ENCODE measurements at regions not wholly inside any gene's neighbourhood (a gene's known extent, or its start where the extent isn't known, plus 50 kb on each side); places are given as distances from the start of the nearest gene placed in this dataset.

DNA sequence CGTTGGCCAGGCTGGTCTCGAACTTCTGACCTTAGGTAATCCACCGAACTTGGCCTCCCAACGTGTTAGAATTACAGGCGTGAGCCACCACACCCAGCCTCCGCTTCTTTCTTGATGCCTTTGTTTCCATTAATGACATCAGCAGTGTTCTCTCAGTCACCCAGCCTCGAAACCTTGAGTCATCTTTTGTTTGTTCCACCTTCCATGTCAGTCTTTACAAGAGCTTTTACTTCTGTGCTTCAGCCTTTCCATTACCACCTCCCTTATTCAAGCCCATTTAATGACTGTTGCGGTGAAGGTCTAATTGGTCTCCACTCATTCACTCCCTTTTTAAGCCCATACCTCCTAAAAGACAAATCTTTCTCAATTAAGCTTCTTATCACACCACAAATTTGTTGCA lies 146.6 kb upstream of the ADGRL2 start:
- Histone ChIP-seq H3K9me3 (ENCODE audit: insufficient read depth in 2 of 2, low read depth in 1 of 2, low read length in 1 of 2) (no peaks in the 10 kb centered on the region), H2BK20ac (ENCODE audit: low read length) (peak overlapping the region; percentile 24; the same call in 1 of the 2 replicates)
- FAIRE-seq = no peak

More for the DNA sequence above, 146.6 kb upstream of the ADGRL2 start:
- H4K8ac ChIP-seq (ENCODE audit: extremely low read depth, insufficient read depth, low read length) = no peak overlapping the region
- no peaks in the 10 kb centered on the region for H3K79me1 ChIP-seq (ENCODE audit: low read depth, low read length)
- peak overlapping the region; percentile 26; the same call in 1 of the 2 replicates for H2BK5ac ChIP-seq (ENCODE audit: low read depth, low read length)
- H3K27me3 ChIP-seq (replicated peaks in 1 of 4; ENCODE audit: control insufficient read depth in 3 of 4, extremely low read depth in 1 of 4, insufficient read depth in 3 of 4, low read length in 3 of 4) = no peaks in the 10 kb centered on the region
- H4K91ac ChIP-seq (replicated peaks; ENCODE audit: insufficient read length, low read length) = peak overlapping the region; percentile 68
- no peaks in the 10 kb centered on the region for H4K20me1 ChIP-seq (replicated peaks in 1 of 2; ENCODE audit: control insufficient read depth in 1 of 2, insufficient read depth in 2 of 2, low read length in 2 of 2)
- no peak overlapping the region for H2AFZ ChIP-seq (ENCODE audit: low read length)
- no peak overlapping the region for H3K4me3 ChIP-seq (ENCODE audit: extremely low read depth in 1 of 4, insufficient read depth in 2 of 4, low read depth in 3 of 4, low read length in 4 of 4)
- 91% methylated on average over 6 of the region's 8 CpGs; no CpG with 5 or more reads in 1 of the 2 experiments for WGBS, 2 experiments (ENCODE audit: extremely low coverage in 1 of 2, insufficient coverage in 1 of 2, insufficient read length in 1 of 2, insufficient replicate concordance in 2 of 2, low coverage in 1 of 2, low lambda C conversion rate in 2 of 2, missing lambda C conversion rate in 1 of 2)
- H3K4me1 ChIP-seq (replicated peaks in 1 of 4; ENCODE audit: control insufficient read depth in 3 of 4, insufficient read depth in 4 of 4, low read length in 3 of 4) = peaks cover 0 to 6% (median 0%) of the 10 kb centered on the region in 4 experiments; a peak in 4 of 7 replicates
- no peak overlapping the region for H3K56ac ChIP-seq (replicated peaks; ENCODE audit: insufficient read length, low read depth, low read length)
- no peaks in the 10 kb centered on the region for H3K36me3 ChIP-seq (ENCODE audit: control insufficient read depth in 2 of 4, insufficient read depth in 4 of 4, low read length in 3 of 4)
- H2BK12ac ChIP-seq (ENCODE audit: low read depth, low read length) = no peak overlapping the region; the same call in 1 of the 2 replicates
- no peak overlapping the region for H3K27ac ChIP-seq (ENCODE audit: low read depth, low read length)
- ChIA-PET CTCF (ENCODE audit: partially characterized antibody) (no interaction called here), POLR2A (ENCODE audit: partially characterized antibody) (no interaction called here)
- no peak overlapping the region for H2BK120ac ChIP-seq (replicated peaks; ENCODE audit: low read depth, low read length)
- no peak overlapping the region for H4K5ac ChIP-seq (ENCODE audit: insufficient read length, low read depth, low read length)
- H3K4me2 ChIP-seq (ENCODE audit: insufficient read depth in 1 of 2, low read depth in 2 of 2, low read length in 2 of 2) = no peak overlapping the region
- H3K23ac ChIP-seq (ENCODE audit: insufficient read length) = no peak overlapping the region
- H2BK15ac ChIP-seq (ENCODE audit: low read length) = no peak overlapping the region
- 0 out of 2 replicates have a peak overlapping the region, but pooled peaks have one; percentile 16 for H2AK5ac ChIP-seq (ENCODE audit: low read depth, low read length)
- no peak for DNase-seq (ENCODE audit: low read depth in 1 of 2, low spot score in 2 of 2)
- H3K18ac ChIP-seq (ENCODE audit: extremely low read depth, low read length) = no peak overlapping the region
- no peak overlapping the region for H3K9ac ChIP-seq (replicated peaks in 1 of 4; ENCODE audit: extremely low read depth in 1 of 4, low read depth in 3 of 4, low read length in 3 of 4)
- TF ChIP-seq BCL11A (IDR thresholded peaks at IDR 0.05; ENCODE audit: low read depth in 2 of 2, low read length in 2 of 2) (no peak), CBX8 (IDR thresholded peaks at IDR 0.05; ENCODE audit: borderline replicate concordance, low read depth, low read length) (no peak), NANOG (IDR thresholded peaks at IDR 0.05; ENCODE audit: insufficient read depth, low read depth, low read length, poor library complexity, severe bottlenecking) (no peak), HDAC6 (IDR thresholded peaks at IDR 0.05; ENCODE audit: low read depth, low read length) (no peak)
- no peak overlapping the region for H3K14ac ChIP-seq (ENCODE audit: insufficient read length)
- no peaks in the 10 kb centered on the region for H3K79me2 ChIP-seq (ENCODE audit: control insufficient read depth in 1 of 2, insufficient read depth in 2 of 2, low read length in 2 of 2)
- H3K4ac ChIP-seq (replicated peaks; ENCODE audit: insufficient read length, low read depth, low read length) = no peak overlapping the region
- no peaks in the 10 kb centered on the region for H3K23me2 ChIP-seq (ENCODE audit: low read depth, low read length)

Measured in H1 (cell line).